SK-MEL-5 (cell line): ENCODE measurements at regions not wholly inside any gene's neighbourhood (a gene's known extent, or its start where the extent isn't known, plus 50 kb on each side); places are given as distances from the start of the nearest gene placed in this dataset.

Experiments used
- DNase-seq: peaks from one replicate; pipeline ENCODE4 v3.0.0-alpha.2; 2016; ENCODE audit warnings: low read depth, low spot score
- in situ Hi-C: cut with HindIII; loops from 2 replicates; pipeline ENCODE4 v1.10.0; 2016; ENCODE audit warnings: low sequenced_read_pairs, high pct_unique_total_duplicates, low pct_unique_long_range_greater_than_20kb

DNA sequence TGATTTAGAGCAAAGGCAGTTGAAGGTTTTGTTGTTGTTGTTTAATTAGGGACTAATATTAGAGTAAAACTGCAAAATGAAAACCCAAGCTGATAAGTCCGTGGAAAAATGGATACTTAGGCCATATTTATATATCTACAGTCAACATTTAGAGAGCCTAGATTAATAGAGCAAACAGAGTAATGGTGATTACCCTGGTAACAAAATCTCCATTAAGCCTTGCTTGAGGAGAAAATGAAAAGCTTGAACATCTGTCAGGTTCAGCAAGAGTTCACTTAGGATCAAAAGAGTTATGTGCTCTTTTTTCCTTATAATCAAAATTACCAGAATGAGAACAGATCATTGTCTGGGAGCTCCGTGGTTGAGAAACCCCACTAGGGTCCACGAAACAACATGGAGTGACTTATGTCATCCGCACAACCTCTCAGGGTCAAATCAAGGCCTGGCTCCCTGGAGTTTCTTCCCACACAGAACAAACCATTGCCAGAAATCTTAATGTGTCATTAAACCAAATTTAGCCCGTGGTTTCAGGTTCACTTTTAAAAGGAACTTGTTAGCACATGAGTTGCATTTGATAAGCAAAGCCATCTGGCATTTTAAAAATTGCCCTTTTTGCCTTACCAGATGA lies 381.2 kb downstream of the GABRB3 start:
- DNase-seq = no peak
- in situ Hi-C loops = no loop called here

DNA sequence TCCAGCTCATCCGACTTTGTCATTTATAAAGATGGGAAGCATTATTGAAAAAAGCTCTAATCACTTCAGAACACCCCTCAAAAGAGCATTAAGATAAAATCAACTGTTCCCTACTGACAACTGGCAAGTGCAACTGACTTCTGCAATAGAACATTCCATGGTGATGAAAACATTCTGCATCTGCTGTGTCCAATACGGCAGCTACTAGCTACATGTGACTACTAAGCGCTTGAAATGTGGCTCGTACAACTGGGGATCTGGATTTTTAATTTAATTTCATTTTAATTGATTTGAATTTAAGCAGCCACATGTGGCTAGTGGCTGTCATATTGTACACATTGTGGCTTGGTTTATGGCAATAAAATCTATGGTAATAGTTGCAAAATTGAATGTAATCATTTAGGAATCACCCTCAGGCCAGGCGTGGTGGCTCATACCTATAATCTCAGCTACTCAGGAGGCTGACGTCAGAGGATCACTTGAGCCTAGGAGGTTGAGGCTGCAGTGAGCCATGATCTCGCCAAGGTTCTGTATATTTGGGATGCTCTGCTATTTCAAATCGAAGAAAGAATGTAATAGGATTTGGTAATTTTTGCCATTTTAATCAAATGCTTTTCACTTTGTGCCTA lies 390.3 kb downstream of the GABRB3 start:
- in situ Hi-C loops = no loop called here
- DNase-seq = no peak

DNA sequence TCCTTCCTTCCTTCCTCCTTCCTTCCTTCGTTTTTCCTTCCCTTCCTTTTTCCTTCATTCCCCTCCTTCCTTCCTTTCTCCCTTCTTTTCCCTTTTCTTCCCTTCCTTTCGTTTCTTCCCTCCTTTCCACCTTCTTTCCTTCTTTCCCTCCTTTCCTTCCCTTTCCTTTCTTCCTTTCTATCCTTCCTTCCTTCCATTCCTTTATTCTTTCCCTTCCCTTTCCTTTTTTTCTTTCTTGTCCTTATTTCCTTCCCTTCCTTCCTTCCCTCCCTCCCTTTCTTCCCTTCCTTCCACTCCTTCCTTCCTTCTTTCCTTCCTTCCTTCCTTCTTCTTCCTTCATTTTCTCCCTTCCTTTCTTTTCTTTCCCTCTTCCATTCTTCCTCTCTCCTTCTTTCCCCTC lies 394.6 kb downstream of the GABRB3 start:
- in situ Hi-C loops = no loop called here
- no peak for DNase-seq

DNA sequence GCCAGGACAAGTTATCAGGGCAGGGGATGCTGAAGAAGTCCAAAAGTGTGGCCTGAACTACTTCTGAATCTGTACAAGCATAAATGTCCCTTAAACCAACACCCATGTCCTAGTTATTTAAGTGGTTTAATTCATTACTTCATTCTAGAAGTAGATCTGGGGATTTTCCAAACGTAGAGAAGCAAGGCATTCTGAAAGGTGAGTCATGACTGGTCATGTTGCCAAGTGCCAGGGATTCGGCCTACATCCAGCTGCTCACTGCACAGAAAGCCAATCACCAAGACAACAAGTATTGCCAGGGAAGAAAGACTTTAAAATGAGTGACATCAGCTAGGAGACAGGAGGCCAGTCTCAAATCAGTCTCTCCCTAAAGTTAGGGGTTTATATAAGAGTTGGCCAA lies 396.6 kb downstream of the GABRB3 start:
- no peak for DNase-seq
- in situ Hi-C loops = no loop called here

DNA sequence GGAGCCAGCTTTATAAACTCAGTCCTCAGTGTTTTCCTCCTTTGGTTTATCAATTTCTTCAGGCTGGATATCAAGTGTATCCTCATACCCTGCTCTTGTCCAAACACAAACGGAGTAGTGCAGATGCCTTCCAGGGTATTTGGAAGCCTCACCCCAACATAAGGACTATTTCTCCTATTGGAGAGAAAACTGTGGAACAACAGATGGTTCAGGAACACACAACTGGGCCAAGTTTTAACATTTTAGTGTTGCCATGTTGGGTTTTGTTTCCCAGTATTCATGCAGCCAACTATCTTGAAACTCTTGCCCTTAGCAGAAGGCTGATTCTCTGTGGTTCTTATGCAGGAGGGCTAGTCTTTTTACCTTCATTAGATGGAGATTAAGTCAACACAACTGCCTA lies 398.1 kb downstream of the GABRB3 start:
- DNase-seq = no peak
- in situ Hi-C loops = no loop called here

DNA sequence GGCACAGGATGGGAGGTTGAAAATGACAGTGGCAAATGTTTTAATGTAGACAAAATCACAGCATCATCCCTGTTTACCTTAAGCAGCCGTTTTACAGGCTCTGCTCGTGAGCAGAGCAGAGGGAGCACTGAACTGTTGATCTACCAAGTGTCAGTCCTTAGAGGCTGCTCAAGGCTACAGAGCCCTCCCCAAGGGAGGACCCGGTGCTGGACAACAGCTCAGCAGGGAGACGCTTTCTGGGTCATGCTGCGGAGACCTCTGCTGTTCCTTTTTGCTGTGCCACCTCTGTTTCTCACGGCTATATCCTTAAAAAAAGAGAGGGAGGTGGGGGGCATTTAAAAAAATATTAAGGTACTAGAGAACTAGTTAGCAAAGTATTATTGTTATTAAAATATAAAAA lies 400.2 kb downstream of the GABRB3 start:
- DNase-seq = no peak
- in situ Hi-C loops = no loop called here

DNA sequence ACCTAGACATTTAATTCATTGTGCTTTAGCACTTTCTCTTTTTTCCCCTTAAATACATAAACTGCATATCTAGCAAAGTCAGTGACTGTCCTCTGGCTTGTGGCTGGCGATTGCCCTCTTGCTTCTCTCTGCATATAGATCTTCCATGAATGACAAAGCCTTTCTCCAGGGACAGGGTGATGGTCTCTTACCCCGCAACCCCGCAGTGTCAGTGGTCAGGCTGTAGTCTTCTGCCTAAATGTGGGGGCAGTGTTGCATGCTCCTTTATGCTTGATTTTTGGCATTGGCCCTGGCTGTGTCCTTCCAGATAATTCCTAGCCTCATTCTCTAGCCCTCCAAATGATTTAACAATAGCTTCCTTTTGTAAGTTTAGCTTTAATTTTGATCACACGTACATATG lies 407.8 kb downstream of the GABRB3 start:
- in situ Hi-C loops = no loop called here
- DNase-seq = no peak

DNA sequence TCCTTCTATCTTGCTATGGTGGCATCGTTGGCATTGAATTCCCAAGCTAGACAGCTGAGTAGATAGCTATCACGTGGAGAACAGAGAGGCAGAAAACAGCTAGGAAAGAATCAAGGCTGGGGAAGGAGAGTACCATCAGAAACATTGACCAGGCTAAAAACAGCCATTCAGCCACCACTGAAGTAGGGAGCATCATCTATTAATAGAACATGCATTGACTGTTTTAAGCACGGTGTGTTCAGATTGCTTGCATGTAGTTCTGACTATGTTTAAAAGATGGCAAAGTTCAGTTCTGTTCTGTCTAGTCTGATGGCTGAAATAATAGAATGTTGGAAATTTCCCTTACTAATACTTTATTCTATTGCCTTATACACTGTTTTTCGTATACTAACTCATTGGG lies 413.0 kb downstream of the GABRB3 start:
- in situ Hi-C loops = no loop called here
- DNase-seq = no peak

DNA sequence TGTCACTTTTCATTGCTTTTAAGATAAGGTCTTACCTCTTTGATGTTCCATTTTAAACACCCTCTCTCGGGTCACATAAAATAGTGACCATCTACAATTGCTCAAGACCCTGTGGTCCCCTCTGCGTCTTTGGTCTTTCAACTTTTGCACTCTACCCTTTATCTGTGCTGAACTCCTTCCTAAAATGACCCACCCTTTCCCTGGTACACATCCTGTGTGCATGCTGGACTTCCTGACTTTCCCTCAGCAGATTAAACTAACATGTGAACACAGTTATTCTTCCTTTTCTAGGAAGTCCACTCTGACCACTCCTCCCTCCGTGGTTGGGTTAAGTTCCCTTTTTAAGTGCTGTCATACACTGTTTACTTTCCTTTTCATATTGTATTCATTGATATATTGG lies 414.2 kb downstream of the GABRB3 start:
- DNase-seq = no peak
- in situ Hi-C loops = no loop called here

DNA sequence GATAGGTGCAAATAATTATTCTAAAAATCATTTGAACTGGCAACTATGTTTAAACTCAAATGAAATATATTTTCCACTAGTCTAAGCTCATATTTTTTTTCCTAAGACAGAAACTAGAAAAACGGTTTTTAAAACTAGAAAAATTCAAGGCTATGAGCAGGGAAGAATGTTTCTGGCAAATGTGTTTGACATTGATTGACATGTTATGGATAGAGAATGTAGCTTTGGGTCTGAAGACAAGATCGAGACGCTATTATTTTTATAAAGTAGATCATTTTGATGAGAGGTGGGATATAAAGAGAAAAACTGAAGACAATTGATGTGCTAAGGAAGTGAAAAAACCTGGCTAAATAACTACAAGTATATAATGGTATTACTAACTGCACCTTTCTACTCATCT lies 415.2 kb downstream of the GABRB3 start:
- in situ Hi-C loops = no loop called here

DNA sequence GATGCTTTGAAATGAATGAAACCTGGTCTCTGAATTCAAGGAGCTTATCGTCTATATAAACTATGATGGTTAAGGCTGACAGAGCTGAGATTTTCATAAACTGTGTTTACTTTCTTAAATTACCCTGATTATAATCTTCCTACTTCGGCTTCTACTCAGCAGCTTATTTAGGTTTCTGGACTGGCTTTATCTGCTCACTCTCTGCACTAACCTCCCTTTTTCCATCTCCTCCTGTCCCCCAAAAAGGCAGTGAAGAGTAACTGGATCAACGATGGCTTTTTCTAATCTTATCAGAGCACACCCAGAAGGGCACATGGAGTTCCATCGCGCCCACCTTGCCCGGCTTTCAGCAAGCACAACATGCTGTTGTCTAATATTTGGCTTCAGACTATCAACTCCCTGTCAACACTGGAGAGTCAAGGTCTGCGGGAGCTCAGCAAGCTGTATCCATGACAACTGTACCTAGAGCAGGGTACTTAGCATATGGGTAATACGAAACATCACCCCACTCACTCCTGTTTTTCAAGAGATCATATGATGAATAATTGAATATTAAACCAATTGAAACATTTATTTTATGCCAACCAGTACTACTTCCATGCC lies 417.3 kb downstream of the GABRB3 start:
- in situ Hi-C loops = no loop called here
- no peak for DNase-seq

More for the DNA sequence above, 415.2 kb downstream of the GABRB3 start:
- DNase-seq = no peak

DNA sequence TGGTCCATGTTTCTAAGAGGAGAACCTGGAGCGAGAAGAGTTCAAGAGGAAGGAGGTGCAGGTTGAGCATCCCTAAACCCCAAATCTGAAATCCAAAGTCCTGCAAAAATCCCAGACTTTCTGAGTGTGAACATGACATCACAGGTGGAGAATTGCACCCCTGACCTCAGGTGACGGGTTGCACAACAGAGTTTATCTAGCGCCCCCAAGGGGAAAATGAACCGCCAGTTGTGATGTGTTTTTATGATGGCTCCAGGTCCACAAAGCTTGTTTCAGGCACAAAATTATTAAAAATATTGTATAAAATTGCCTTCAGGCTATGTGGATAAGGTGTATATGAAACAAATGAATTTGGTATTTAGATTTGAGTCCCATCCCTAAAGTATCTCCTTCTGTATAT lies 420.0 kb downstream of the GABRB3 start:
- in situ Hi-C loops = no loop called here
- DNase-seq = no peak

DNA sequence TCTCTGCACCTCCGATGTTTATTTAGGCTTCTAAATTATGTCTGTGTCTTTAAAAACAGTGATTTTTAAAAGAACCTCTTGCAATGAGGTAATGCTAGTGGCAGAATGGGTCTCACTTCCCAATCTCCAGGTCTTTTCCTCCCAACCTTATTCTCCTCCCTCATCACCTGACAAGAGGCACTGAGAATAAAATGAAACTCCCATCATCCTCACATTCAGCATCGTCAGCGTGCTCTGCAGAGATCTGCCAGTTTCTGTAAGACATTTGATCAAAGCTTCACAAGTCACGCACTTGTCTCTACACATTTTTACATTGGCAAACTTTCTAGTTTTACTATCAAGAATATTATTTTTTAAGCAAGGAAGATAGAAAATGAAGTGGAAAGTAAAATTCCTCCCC lies 420.5 kb downstream of the GABRB3 start:
- in situ Hi-C loops = no loop called here

DNA sequence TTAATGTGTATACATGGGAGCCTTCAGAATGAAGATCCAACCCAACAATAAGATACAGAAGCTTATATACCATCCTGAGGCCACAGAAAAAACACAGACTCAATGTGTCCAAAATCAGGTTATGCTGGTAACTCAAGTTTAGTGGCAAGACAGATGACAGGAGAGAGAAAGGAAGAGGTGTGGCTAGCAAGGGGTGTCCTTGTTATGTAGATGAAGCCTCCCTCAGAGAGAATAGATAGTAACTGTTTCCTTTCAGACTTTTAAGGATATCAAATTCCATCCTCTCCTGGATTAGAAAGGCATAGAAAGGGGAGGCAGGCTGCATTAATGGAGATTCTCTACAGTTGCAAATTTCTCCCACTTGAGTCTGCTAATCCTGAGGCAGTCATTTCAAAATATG lies 447.4 kb downstream of the GABRB3 start:
- in situ Hi-C loops = no loop called here
- DNase-seq = no peak

More for the DNA sequence above, 420.5 kb downstream of the GABRB3 start:
- DNase-seq = no peak

DNA sequence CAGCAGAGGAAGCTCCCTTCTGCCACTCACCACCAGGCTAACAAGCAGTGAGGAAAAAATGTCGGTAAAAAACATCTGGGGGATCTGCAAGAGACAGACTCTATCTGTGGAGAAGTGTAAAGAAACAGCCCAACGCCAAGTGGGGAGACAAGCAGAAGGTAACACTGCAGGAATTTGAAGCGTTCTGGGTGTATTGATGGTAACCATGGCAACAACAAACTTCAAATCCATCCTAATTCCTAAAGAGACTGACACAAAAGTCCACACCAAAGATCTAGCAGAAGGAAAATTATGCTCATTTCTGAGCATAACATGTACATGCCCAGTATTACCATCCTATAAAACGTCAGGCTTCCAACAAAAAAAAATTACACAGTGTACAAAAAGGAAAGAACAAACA lies 449.3 kb downstream of the GABRB3 start:
- no peak for DNase-seq
- in situ Hi-C loops = no loop called here

DNA sequence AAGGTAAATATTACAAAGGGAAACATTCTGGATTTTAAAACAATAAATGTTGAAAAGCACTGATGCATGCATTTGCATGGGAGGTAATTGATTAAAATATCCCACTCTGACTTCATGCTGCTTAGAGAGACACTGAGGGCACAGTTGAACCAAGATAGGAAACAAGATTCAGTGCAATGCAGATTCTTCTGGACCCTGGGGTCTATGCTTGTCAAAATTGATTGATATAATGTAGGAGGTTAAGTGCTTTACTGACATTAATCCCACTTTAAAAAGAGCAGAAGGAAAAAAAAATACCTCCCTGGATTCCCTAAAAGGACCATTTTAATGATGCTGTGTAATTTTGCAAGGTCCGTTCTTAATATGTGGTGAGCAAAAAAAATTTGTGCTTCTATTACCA lies 454.2 kb downstream of the GABRB3 start:
- in situ Hi-C loops = no loop called here
- no peak for DNase-seq

DNA sequence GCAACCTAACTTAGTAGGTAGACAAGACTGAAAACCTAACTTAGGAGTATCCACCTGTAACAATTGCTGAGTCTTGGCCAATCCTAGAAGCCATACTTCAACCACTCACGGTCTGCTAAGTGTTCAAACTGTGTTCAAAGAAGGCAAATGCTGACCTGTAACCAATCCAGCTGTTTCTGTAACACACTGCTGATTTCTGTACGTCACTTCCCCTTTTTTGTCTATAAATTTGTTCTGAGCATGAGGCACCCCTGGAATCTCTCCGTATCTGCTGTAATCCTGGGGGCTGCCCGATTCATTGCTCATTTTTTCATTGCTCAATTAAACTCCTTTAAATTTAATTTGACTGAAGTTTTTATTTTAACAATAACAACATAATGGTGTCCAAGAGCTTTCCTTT lies 451.4 kb upstream of the ATP10A start:
- no peak for DNase-seq
- in situ Hi-C loops = no loop called here

DNA sequence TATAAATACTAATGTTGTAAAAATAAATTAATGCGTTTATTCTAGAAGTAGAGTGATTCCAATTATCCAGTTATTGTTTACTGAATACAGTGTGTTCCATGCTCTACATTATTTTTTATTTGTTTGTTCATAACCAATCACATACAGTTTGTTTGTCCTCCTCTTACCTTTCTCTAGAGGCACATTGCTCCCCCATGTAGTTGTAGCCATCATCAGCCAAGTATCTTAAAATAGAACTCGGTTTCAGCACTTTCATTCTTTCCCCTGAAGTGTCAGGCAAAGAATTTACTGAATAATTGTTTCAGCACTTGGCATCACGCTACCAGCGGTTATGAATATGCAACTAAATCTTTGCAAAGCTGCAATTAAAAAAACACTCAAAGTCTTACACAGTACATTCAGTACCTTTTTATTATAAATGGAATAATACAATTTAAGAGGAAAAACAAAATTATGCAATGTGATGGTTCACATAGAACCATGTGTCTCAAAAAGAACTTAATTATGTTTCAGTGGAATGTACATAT lies 448.6 kb upstream of the ATP10A start:
- in situ Hi-C loops = no loop called here
- DNase-seq = no peak

DNA sequence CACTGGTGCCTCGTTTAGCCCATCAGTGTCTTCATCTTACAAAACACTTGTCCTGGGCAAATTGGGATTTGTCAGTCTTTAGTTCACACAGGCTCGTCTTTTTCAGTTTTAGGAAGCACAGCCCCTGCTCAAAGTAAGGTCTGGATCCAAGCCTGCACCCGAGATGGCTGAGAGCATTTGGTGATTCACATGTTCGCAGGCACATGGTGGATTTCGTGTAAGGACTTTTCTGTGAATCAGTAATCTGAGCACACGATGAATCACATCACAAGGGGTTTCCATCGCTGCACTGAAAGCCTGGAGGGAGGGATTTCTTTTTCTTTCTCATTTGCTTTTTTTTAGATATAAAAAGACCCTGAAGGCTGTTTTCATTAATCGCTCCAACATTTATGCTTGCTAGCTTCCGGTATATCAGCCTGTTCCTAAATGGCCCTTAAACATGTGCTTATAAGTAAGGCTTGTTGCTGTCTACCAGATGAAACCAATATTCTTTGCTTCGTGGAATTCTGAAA lies 435.6 kb upstream of the ATP10A start:
- in situ Hi-C loops = no loop called here
- DNase-seq = no peak
